ENCODE measurements at regions not wholly inside any gene's neighbourhood (a gene's known extent, or its start where the extent isn't known, plus 50 kb on each side); places are given as distances from the start of the nearest gene placed in this dataset.

DNA sequence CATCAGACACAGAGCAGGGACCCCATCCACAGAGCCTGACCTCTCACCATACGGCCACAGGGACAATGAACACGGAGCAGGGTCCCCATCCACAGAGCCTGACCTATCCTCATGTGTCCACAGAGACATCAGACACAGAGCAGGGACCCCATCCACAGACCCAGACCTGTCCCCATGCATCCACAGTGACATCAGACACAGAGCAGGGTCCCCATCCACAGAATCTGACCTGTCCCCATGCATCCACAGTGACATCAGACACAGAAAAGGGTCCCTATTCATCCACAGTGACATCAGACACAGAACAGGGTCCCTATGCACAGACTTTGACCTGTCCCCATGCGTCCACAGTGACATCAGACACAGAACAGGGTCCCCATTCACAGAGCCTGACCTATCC is 325.1 kb upstream of the RAB6C start:
- Histone ChIP-seq H3K4me3 (IDR thresholded peaks at IDR 0.05; ENCODE audit: insufficient read depth, low read depth, low read length) (no peak overlapping the region), H3K36me3 (ENCODE audit: insufficient read depth) (no peaks in the 10 kb centered on the region), H3K27ac (no peak overlapping the region), H3K4me2 (no peak overlapping the region), H3K4me1 (ENCODE audit: low read depth, poor library complexity, severe bottlenecking) (no peaks in the 10 kb centered on the region), H3K9ac (no peak overlapping the region), H2AFZ (ENCODE audit: low read depth) (no peak overlapping the region), H3K79me2 (ENCODE audit: insufficient read depth, low read depth) (no peaks in the 10 kb centered on the region), H3K27me3 (ENCODE audit: insufficient read depth, low read depth) (no peaks in the 10 kb centered on the region), H4K20me1 (ENCODE audit: insufficient read depth) (no peaks in the 10 kb centered on the region)
- TF ChIP-seq CTCF (conservative IDR thresholded peaks at IDR 0.05; ENCODE audit: low read depth, low read length), result no peak

DNA sequence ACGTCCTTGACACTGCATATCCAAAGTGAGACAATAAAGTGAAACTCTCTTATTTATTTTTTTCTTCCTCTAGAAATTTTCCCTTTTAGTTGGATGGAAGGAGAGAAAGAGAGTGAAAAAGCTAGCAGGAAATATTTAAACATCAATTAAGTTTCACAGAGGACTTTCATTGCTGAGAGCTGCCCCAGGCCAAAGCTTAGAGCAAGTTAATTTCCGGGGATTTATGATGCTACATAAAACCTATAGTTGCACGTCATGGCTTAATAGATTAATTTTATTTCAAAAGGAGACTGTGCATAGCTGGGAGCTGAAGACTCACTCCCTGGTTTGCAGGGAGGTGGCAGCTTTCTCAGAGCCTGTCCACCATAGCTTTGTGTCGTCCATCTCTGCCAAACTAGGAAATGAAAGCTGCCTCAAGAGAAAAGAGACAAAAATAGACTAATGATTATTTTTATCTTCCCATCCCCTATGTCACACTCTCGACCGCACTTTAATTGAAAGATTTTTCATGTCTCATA is 323.3 kb upstream of the RAB6C start:
- H3K4me2 ChIP-seq, result no peak overlapping the region
- no peak overlapping the region for H3K9ac ChIP-seq
- H2AFZ ChIP-seq (ENCODE audit: low read depth), result no peak overlapping the region
- H3K4me1 ChIP-seq (ENCODE audit: low read depth, poor library complexity, severe bottlenecking), result no peaks in the 10 kb centered on the region
- H3K27me3 ChIP-seq (ENCODE audit: insufficient read depth, low read depth), result no peaks in the 10 kb centered on the region
- H3K36me3 ChIP-seq (ENCODE audit: insufficient read depth), result no peaks in the 10 kb centered on the region
- no peak overlapping the region for H3K27ac ChIP-seq
- H3K4me3 ChIP-seq (IDR thresholded peaks at IDR 0.05; ENCODE audit: insufficient read depth, low read depth, low read length), result no peak overlapping the region
- no peak for TF ChIP-seq CTCF (conservative IDR thresholded peaks at IDR 0.05; ENCODE audit: low read depth, low read length)
- no peaks in the 10 kb centered on the region for H3K79me2 ChIP-seq (ENCODE audit: insufficient read depth, low read depth)
- H4K20me1 ChIP-seq (ENCODE audit: insufficient read depth), result no peaks in the 10 kb centered on the region

- TF ChIP-seq CTCF (conservative IDR thresholded peaks at IDR 0.05; ENCODE audit: low read depth, low read length), result no peak
- no peaks in the 10 kb centered on the region for H3K79me2 ChIP-seq (ENCODE audit: insufficient read depth, low read depth)
Observed at GRCh38 chr2:129658430-129658829, 321.0 kb upstream of the RAB6C start.

GRCh38 chr2:129661935-129662334 is 317.5 kb upstream of the RAB6C start:
- no peak for TF ChIP-seq CTCF (conservative IDR thresholded peaks at IDR 0.05; ENCODE audit: low read depth, low read length)
- no peaks in the 10 kb centered on the region for H3K4me1 ChIP-seq (ENCODE audit: low read depth, poor library complexity, severe bottlenecking)
- no peak overlapping the region for H2AFZ ChIP-seq (ENCODE audit: low read depth)
- no peak overlapping the region for H3K4me3 ChIP-seq (IDR thresholded peaks at IDR 0.05; ENCODE audit: insufficient read depth, low read depth, low read length)
- H3K79me2 ChIP-seq (ENCODE audit: insufficient read depth, low read depth), result no peaks in the 10 kb centered on the region
- H3K27ac ChIP-seq, result no peak overlapping the region
- no peaks in the 10 kb centered on the region for H3K27me3 ChIP-seq (ENCODE audit: insufficient read depth, low read depth)
- no peak overlapping the region for H3K9ac ChIP-seq
- H3K4me2 ChIP-seq, result no peak overlapping the region
- no peaks in the 10 kb centered on the region for H3K36me3 ChIP-seq (ENCODE audit: insufficient read depth)
- no peaks in the 10 kb centered on the region for H4K20me1 ChIP-seq (ENCODE audit: insufficient read depth)

More at GRCh38 chr2:129658430-129658829, 321.0 kb upstream of the RAB6C start:
- Histone ChIP-seq H2AFZ (ENCODE audit: low read depth) (no peak overlapping the region), H3K27me3 (ENCODE audit: insufficient read depth, low read depth) (no peaks in the 10 kb centered on the region), H3K27ac (no peak overlapping the region), H3K36me3 (ENCODE audit: insufficient read depth) (no peaks in the 10 kb centered on the region), H3K4me2 (no peak overlapping the region), H4K20me1 (ENCODE audit: insufficient read depth) (no peaks in the 10 kb centered on the region), H3K4me3 (IDR thresholded peaks at IDR 0.05; ENCODE audit: insufficient read depth, low read depth, low read length) (no peak overlapping the region), H3K9ac (no peak overlapping the region), H3K4me1 (ENCODE audit: low read depth, poor library complexity, severe bottlenecking) (no peaks in the 10 kb centered on the region)

Measured in KMS-11 (cell line).